Ascending aorta (tissue), 2 donors: ENCODE measurements at regions not wholly inside any gene's neighbourhood (a gene's known extent, or its start where the extent isn't known, plus 50 kb on each side); places are given as distances from the start of the nearest gene placed in this dataset.
"Not testable (repeated sequence)": the region's sequence is repeated elsewhere in the genome, so short reads cannot be mapped to it uniquely, and the experiment has no call there.

ENCODE experiments used
- DNase-seq, 2 donors: peaks; one replicate each; pipeline ENCODE4 v3.0.0-alpha.2; 2019; ENCODE audit warnings: low spot score in 2 of 2
- H3K27ac ChIP-seq, 2 donors: fragments of 200-600 bp; sonication (generic); one replicate each; pipeline ENCODE4 v1.5.1; 2016 to 2017; ENCODE audit warnings: mild to moderate bottlenecking in 1 of 2
- H3K27me3 ChIP-seq: fragments of 200-600 bp; sonication (generic); one replicate; pipeline ENCODE4 v1.5.1; 2017
- H3K36me3 ChIP-seq, 2 donors: fragments of 200-600 bp; sonication (generic); one replicate each; pipeline ENCODE4 v1.5.1; 2016
- H3K4me1 ChIP-seq, 2 donors: fragments of 200-600 bp; sonication (generic); one replicate each; pipeline ENCODE4 v1.5.1; 2016 to 2017; ENCODE audit warnings: mild to moderate bottlenecking in 1 of 2
- H3K4me3 ChIP-seq, 2 donors: fragments of 200-600 bp; sonication (generic); one replicate each; pipeline ENCODE4 v1.5.1; 2016 to 2017; ENCODE audit warnings: mild to moderate bottlenecking in 1 of 2
- H3K9me3 ChIP-seq, 2 donors: fragments of 200-600 bp; sonication (generic); one replicate each; pipeline ENCODE4 v1.5.1; 2016
- CTCF ChIP-seq, 3 experiments: fragments of 200-600 bp in 2 of 3; fragments of 450-650 bp in 1 of 3; sonication (generic) in 2 of 3; IDR thresholded peaks; one replicate each; pipeline ENCODE4 v1.5.1; 2016 to 2019; ENCODE audit warnings: antibody characterized with exemption in 3 of 3, mild to moderate bottlenecking in 1 of 3, moderate library complexity in 1 of 3
- intact Hi-C: fragments of 100-400 bp; cut with DNase I; formaldehyde crosslinking; loops from one replicate; pipeline ENCODE4 v1.15.1; 2023

GRCh38 chr4:188959424-188959823, 820.2 kb downstream of the TRIML1 start:
- Histone ChIP-seq H3K36me3 (no peaks in the 10 kb centered on the region), H3K9me3 (no peaks in the 10 kb centered on the region), H3K4me3 (no peak overlapping the region), H3K27ac (no peak overlapping the region), H3K4me1 (no peaks in the 10 kb centered on the region), H3K27me3 (no peaks in the 10 kb centered on the region)
- no peak for TF ChIP-seq CTCF (IDR thresholded peaks at IDR 0.05)
- DNase-seq = no peak
- intact Hi-C loops = no loop called here

GRCh38 chr4:188960411-188961093, 821.3 kb downstream of the TRIML1 start:
- H3K27ac ChIP-seq = no peak overlapping the region
- intact Hi-C loops = no loop called here
- no peaks in the 10 kb centered on the region for H3K9me3 ChIP-seq

GRCh38 chr4:188971125-188971524, 831.9 kb downstream of the TRIML1 start:
- DNase-seq = no peak
- Histone ChIP-seq H3K36me3 (no peaks in the 10 kb centered on the region), H3K27ac (no peak overlapping the region), H3K4me1 (no peaks in the 10 kb centered on the region), H3K27me3 (no peaks in the 10 kb centered on the region), H3K4me3 (no peak overlapping the region), H3K9me3 (no peaks in the 10 kb centered on the region)
- no peak for TF ChIP-seq CTCF (IDR thresholded peaks at IDR 0.05)
- intact Hi-C loops = no loop called here

More at GRCh38 chr4:188960411-188961093, 821.3 kb downstream of the TRIML1 start:
- Histone ChIP-seq H3K4me1 (no peaks in the 10 kb centered on the region), H3K36me3 (no peaks in the 10 kb centered on the region), H3K4me3 (no peak overlapping the region), H3K27me3 (no peaks in the 10 kb centered on the region)
- no peak for DNase-seq
- TF ChIP-seq CTCF (IDR thresholded peaks at IDR 0.05) = no peak

- H3K36me3 ChIP-seq = no peaks in the 10 kb centered on the region
- no peak overlapping the region for H3K4me3 ChIP-seq
- H3K4me1 ChIP-seq = no peaks in the 10 kb centered on the region
- no peak for DNase-seq
- no peaks in the 10 kb centered on the region for H3K9me3 ChIP-seq
- H3K27ac ChIP-seq = no peak overlapping the region
- no peak for TF ChIP-seq CTCF (IDR thresholded peaks at IDR 0.05)
- H3K27me3 ChIP-seq = no peaks in the 10 kb centered on the region
- intact Hi-C loops = no loop called here
Observed at GRCh38 chr4:188975271-188975670, 836.0 kb downstream of the TRIML1 start.

- H3K27ac ChIP-seq = no peak overlapping the region
Observed at GRCh38 chr4:188976644-188977115, 837.4 kb downstream of the TRIML1 start.

GRCh38 chr4:188977232-188977631, 838.0 kb downstream of the TRIML1 start:
- DNase-seq, H3K4me1 ChIP-seq, H3K27ac ChIP-seq, H3K4me3 ChIP-seq, H3K9me3 ChIP-seq, intact Hi-C loops, H3K36me3 ChIP-seq, H3K27me3 ChIP-seq: not testable (repeated sequence)

More at GRCh38 chr4:188976644-188977115, 837.4 kb downstream of the TRIML1 start:
- no peak for TF ChIP-seq CTCF (IDR thresholded peaks at IDR 0.05)
- H3K27me3 ChIP-seq = no peaks in the 10 kb centered on the region
- DNase-seq = no peak
- intact Hi-C loops = no loop called here
- no peaks in the 10 kb centered on the region for H3K36me3 ChIP-seq
- no peaks in the 10 kb centered on the region for H3K9me3 ChIP-seq
- H3K4me3 ChIP-seq = no peak overlapping the region
- no peaks in the 10 kb centered on the region for H3K4me1 ChIP-seq
